IPS-15b (cell line): ENCODE measurements at regions not wholly inside any gene's neighbourhood (a gene's known extent, or its start where the extent isn't known, plus 50 kb on each side); places are given as distances from the start of the nearest gene placed in this dataset.

Experiments used
- H3K27me3 ChIP-seq: one replicate; pipeline ENCODE4 v1.6.1; 2013; ENCODE audit warnings: low read length; ENCODE audit not compliant: control insufficient read depth, insufficient read depth
- H3K36me3 ChIP-seq: one replicate; pipeline ENCODE4 v1.6.1; 2013; ENCODE audit warnings: low read length; ENCODE audit not compliant: control insufficient read depth, insufficient read depth
- H3K4me1 ChIP-seq: one replicate; pipeline ENCODE4 v1.6.1; 2013; ENCODE audit warnings: mild to moderate bottlenecking, low read length; ENCODE audit not compliant: control insufficient read depth, insufficient read depth
- H3K4me3 ChIP-seq: one replicate; pipeline ENCODE4 v1.5.1; 2013; ENCODE audit warnings: low read depth, low read length
- H3K9ac ChIP-seq: one replicate; pipeline ENCODE4 v1.6.1; 2013; ENCODE audit warnings: low read depth, mild to moderate bottlenecking, low read length
- H3K9me3 ChIP-seq: one replicate; pipeline ENCODE4 v1.6.1; 2013; ENCODE audit warnings: mild to moderate bottlenecking, low read length; ENCODE audit not compliant: control insufficient read depth, insufficient read depth

DNA sequence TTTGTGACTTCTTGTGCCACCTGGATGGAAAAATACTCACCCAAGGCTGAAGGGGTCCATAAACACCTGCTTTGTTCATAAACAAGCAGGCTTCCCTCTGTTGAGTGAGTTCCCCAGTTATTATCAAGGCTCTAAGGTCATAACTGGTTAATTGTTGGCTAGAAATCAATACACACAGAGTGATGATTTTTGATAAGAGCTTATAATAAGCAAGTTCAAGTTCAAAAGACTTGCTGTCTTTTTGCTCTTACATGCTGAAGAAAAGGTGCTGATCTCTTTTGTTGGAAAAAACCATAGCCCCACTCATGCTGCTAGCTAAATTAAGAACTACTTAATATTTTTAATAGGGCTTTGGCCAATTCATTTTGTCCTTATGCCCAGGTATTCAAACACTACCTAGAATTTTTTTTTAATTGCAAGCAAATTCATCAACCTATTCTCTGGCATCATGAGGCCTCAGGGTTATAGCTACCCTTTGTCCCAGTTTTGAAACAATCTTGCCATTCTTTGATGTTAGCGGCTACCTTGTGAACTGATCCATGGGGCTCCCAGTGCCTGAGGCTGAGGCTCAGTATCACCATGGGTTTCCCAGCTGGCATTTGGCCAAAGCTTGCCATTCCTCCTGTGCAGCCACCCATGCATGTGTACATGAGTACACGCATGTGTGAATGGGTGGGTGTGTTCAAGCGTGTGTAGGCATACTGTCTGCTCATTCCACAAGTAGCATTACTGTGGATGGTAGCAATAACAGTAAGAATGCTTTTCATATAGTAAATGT, 127.6 kb upstream of the LPP start:
- Histone ChIP-seq H3K27me3 (no peaks in the 10 kb centered on the region), H3K9ac (no peak overlapping the region), H3K4me3 (no peak overlapping the region), H3K9me3 (no peaks in the 10 kb centered on the region), H3K4me1 (no peaks in the 10 kb centered on the region), H3K36me3 (no peaks in the 10 kb centered on the region)

DNA sequence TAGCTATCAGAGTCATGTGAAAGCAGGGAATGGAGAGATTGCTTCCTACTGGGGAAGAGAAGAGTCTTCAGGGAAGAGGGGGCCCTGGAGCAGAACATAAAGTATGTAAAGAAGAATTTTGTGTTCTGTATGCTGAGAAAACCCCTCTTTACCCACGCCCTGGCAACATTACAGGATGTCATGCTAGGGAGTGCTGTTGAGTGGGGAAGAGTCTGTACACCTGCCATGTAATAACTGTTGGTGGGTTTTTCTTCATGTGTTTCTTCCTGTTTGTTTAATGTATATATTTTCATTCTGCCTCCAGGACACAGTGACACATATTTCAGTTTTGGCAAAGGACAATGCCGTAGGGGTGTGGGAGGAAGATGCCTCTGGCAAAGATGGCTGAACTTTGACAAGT, 122.8 kb upstream of the LPP start:
- Histone ChIP-seq H3K27me3 (no peaks in the 10 kb centered on the region), H3K4me3 (no peak overlapping the region), H3K9ac (no peak overlapping the region), H3K36me3 (no peaks in the 10 kb centered on the region), H3K4me1 (no peaks in the 10 kb centered on the region), H3K9me3 (no peaks in the 10 kb centered on the region)

DNA sequence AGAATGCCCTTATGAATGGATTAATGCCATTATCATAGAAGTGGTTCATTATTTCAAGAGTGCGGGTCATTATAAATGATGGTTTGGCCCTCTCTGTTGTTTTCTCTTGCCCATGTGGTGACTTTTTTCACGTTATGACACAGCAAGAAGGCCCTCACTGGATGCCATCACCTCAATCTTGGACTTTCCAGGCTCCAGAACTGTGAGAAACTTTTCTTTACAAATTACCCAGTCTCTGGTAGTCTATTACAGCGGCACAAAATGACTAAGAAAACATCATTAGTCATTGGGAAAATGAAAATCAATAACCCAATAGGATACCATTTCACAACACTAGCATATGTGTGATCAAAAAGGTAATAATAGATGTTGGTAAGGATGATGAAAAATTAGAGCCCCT, 119.0 kb upstream of the LPP start:
- no peak overlapping the region for H3K4me3 ChIP-seq
- H3K9ac ChIP-seq = no peak overlapping the region
- peaks cover 3% of the 10 kb centered on the region for H3K4me1 ChIP-seq
- no peaks in the 10 kb centered on the region for H3K9me3 ChIP-seq
- no peaks in the 10 kb centered on the region for H3K27me3 ChIP-seq
- H3K36me3 ChIP-seq = no peaks in the 10 kb centered on the region

DNA sequence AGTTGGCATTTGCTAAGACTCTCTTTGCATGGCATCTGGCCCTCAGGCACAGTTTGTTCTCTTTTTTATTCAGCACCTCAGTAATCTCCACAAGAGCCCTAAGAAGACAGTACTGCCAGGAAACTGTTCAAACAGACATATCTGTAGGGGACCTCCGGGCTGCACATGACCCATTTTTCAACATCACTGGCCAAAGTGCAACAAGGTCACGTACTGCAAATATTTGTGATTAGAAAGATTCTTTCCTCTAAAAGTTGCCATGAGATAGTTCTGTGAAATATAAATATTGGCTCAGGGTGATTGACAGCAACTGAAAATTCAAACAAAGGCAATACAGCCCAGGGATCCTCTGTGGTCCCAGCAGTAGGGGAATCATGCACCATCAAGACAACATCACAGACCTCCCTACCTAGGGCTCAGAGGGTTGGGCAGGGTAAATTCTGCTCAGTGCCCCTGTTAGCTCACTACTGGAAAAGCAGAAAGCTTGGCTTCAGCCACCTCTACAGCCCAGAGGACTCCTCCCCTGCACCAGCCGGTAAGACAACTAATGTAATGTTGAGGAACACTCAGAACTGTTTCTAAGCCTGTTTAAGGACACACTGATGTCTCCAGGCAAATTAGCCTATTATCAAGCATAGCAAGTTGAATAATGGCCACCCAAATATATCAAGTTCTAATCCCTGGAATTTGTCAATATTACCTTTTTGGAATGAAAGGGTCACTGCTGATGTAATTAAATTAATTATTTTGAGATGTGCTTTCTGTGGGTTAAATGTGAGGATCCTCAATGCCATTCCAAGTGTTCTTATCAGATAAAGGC, 117.4 kb upstream of the LPP start:
- no peak overlapping the region for H3K4me3 ChIP-seq
- H3K27me3 ChIP-seq = no peaks in the 10 kb centered on the region
- H3K9me3 ChIP-seq = no peaks in the 10 kb centered on the region
- no peak overlapping the region for H3K9ac ChIP-seq
- peaks cover 3% of the 10 kb centered on the region for H3K4me1 ChIP-seq
- H3K36me3 ChIP-seq = no peaks in the 10 kb centered on the region

DNA sequence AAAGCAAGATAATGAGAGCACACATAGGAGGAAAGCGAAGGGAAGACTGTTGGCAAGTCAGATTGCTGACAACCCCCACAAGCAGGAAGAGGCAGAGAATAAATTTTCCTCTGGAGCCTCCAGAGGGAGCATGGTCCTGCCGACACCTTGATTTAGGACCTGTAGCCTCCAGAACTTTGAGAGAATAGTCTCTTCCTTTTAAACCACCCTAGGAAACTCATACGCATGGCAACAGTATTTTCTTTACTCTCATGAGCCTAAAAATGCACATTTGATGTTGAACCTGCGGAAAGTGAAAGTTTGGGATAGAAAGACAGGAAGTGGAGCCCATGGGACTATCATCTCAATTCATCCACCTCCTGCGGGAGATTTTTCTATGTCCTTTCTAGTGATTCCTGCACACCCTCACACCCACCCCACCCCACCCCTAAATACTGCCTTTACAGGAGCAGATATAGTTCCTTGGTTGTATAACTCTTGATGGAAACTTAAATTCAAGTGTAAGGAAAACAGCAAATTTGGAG, 116.7 kb upstream of the LPP start:
- no peaks in the 10 kb centered on the region for H3K27me3 ChIP-seq
- H3K4me3 ChIP-seq = no peak overlapping the region
- no peak overlapping the region for H3K9ac ChIP-seq
- H3K36me3 ChIP-seq = no peaks in the 10 kb centered on the region
- no peaks in the 10 kb centered on the region for H3K9me3 ChIP-seq
- peaks cover 3% of the 10 kb centered on the region for H3K4me1 ChIP-seq

DNA sequence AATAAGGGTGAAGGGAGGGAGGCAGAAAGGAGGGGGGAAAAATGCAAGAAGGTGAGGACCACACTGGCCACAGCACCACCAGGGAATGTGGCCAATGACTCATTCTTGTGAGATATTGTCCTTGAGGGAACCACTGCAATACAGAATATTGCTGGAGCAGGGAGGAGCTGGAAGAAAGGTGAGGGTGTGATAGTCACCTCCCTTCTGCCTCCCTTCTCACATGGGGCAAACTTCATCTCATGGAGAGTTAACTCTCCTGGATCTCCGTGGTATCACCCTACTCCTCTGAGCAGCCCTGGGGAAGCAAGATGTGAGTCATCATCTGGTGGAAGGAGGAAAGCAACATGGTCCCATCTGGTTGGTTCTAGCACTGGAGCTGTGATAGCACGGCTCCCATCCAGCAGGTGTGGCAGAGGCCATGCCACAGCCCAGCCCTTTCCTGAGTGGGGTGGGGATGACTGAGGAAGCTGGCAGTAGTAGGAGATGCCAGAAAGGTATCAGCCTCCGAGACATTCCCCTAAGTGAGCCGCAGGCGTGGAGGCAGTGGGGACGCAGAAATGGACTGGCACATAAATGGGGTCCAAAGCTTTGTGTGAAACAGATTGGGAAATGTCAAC, 115.9 kb upstream of the LPP start:
- H3K4me1 ChIP-seq = peaks cover 3% of the 10 kb centered on the region
- H3K36me3 ChIP-seq = no peaks in the 10 kb centered on the region
- H3K9me3 ChIP-seq = no peaks in the 10 kb centered on the region
- H3K4me3 ChIP-seq = no peak overlapping the region
- H3K27me3 ChIP-seq = no peaks in the 10 kb centered on the region
- no peak overlapping the region for H3K9ac ChIP-seq

DNA sequence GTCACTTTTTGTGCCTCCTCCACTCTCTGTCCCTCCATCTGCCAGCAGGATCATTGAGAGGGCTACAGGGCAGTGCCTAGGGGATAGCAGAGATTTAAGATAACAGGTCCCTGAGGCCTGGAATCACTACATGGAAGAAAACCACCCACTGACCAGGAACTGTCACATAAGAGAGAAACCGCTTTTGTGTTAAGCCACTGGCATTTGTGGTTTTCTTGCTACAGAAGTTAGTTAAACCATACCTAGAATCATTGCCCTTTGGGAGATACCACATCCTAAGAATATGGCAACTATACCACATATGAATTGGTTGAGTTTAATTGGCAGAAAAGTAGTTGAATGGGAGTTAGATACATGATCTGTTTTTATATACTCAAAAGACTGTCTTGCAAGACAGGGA, 112.8 kb upstream of the LPP start:
- Histone ChIP-seq H3K9me3 (no peaks in the 10 kb centered on the region), H3K4me3 (no peak overlapping the region), H3K36me3 (no peaks in the 10 kb centered on the region), H3K4me1 (peaks cover 3% of the 10 kb centered on the region), H3K27me3 (no peaks in the 10 kb centered on the region), H3K9ac (no peak overlapping the region)

DNA sequence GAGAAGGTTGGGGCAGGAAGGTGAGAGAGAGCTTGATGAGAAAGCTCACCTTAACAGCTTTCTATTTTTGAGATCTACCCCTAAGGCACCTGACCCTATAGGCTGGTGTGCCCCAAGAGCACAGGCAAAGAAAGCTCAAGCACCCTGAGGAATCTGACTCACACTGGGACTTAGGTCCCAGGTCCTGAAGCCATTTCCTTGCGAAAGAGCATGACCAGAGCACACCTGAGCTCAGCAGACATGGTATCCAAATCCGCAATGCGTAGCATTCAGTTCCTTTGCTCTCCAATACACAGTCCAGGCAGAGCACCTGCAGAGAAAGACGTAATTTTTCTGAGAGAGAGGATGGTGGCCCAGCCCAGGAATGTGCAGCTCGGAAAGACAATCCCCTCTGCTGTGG, 112.1 kb upstream of the LPP start:
- H3K36me3 ChIP-seq = no peaks in the 10 kb centered on the region
- H3K9me3 ChIP-seq = no peaks in the 10 kb centered on the region
- H3K27me3 ChIP-seq = no peaks in the 10 kb centered on the region
- H3K9ac ChIP-seq = no peak overlapping the region
- no peak overlapping the region for H3K4me3 ChIP-seq
- peaks cover under 1% of the 10 kb centered on the region for H3K4me1 ChIP-seq

DNA sequence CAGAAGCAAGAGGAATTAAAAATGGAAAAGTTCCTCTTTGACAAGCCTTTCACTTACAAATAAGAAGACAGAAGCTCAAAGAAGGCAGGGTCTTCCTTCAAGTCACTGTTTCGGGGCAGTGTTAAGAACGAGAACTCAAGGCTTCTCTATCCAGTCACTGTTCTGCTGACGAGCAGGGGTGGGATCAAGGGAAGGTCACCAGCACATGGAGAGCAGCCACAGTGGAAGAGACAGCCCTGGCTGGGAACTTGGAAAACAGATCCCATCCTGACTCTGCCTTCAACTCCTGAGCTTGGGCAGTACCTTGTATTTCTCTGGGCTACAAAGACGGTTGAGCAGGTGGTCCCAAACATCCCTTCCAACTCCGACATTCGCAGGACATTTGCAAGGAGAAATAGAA, 111.5 kb upstream of the LPP start:
- no peak overlapping the region for H3K9ac ChIP-seq
- H3K36me3 ChIP-seq = no peaks in the 10 kb centered on the region
- no peaks in the 10 kb centered on the region for H3K4me1 ChIP-seq
- H3K9me3 ChIP-seq = no peaks in the 10 kb centered on the region
- no peaks in the 10 kb centered on the region for H3K27me3 ChIP-seq
- H3K4me3 ChIP-seq = no peak overlapping the region

DNA sequence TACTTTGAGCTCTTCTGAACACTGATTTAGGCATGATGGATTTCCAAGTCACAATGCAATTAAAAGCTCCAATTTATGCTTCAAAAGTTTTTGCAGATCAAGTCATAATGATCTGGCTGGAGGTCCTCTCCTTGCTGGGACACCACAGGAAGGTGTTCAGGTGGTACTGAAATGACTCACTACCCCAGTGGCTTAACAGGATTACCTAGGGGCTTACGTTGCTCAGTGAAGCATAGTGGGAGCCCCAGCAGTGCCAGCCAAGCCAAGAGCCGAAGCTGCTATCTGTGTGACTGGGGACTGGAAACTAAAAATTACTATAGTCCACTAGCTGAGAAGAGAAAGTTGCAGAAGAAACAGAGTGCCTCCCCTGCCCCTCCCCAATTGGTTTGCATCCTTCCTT, 110.1 kb upstream of the LPP start:
- Histone ChIP-seq H3K9ac (no peak overlapping the region), H3K36me3 (no peaks in the 10 kb centered on the region), H3K4me1 (no peaks in the 10 kb centered on the region), H3K9me3 (no peaks in the 10 kb centered on the region), H3K27me3 (no peaks in the 10 kb centered on the region), H3K4me3 (no peak overlapping the region)

DNA sequence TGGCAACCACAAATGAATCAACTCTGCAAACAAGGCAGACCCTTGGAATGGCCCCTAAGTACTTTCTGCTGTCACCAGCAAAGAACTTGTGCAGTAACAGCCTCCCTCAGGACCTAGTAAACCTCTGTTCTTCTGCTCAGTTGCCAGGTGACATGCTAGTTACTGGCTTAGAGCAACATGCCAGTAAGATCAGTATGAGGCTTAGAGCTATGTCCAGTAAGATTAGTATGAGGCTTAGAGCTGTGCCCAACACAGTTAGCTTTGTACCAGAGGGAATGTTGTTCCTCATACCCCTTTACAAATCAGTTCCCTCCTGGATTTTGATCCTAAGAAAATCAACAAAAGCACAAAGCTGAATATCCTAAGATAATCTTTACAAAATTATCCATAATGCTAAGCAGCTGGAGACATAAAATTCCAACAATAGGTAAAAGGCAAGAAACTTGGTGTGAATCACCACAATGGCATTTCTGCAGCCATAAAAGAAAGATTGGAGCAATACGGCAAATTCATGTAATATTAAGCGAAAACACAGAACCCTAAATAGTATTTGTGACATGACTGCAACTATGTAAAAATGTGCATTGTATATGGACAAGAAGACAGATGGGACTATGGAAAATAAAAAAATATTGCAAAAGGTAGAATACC, 107.3 kb upstream of the LPP start:
- H3K36me3 ChIP-seq = no peaks in the 10 kb centered on the region
- H3K9me3 ChIP-seq = no peaks in the 10 kb centered on the region
- peaks cover 2% of the 10 kb centered on the region for H3K27me3 ChIP-seq
- H3K4me1 ChIP-seq = no peaks in the 10 kb centered on the region
- H3K4me3 ChIP-seq = no peak overlapping the region
- H3K9ac ChIP-seq = no peak overlapping the region
